Naive thymus-derived CD4-positive, alpha-beta T cell (primary cell): ENCODE measurements at regions not wholly inside any gene's neighbourhood (a gene's known extent, or its start where the extent isn't known, plus 50 kb on each side); places are given as distances from the start of the nearest gene placed in this dataset.

Source experiments
- ATAC-seq: fragments of 150-1000 bp; cut with Tn5 transposase; 2 replicates; pipeline ENCODE4 v1.10.0; 2021; ENCODE audit warnings: mild to moderate bottlenecking, moderate library complexity
- CTCF ChIA-PET: fragments of 350-600 bp; sonication (Branson Sonifier 250); formaldehyde crosslinking; loops from one replicate; lab custom pipeline; 2021; ENCODE audit warnings: antibody characterized with exemption; lab: Charles Lee
- POLR2A ChIA-PET: fragments of 350-600 bp; sonication (Branson Sonifier 250); formaldehyde crosslinking; loops from one replicate; lab custom pipeline; 2021; ENCODE audit warnings: antibody characterized with exemption, inconsistent platforms; lab: Charles Lee
- DNase-seq, 9 donors: peaks; one replicate each; pipeline versions ENCODE4 v3.0.0 to v3.0.0-alpha.2; 2020 to 2022; ENCODE audit warnings: mixed read lengths in 1 of 9
- H3K27ac ChIP-seq: one replicate; pipeline ENCODE4 v1.7.0; 2013; ENCODE audit warnings: mild to moderate bottlenecking, low read depth, low read length, moderate library complexity
- H3K27me3 ChIP-seq, 2 donors: one replicate each; pipeline ENCODE4 v1.7.0; 2013; ENCODE audit warnings: low read length in 2 of 2, mild to moderate bottlenecking in 2 of 2, moderate library complexity in 2 of 2; ENCODE audit not compliant: control insufficient read depth in 2 of 2, insufficient read depth in 2 of 2
- H3K36me3 ChIP-seq, 3 experiments: 1 replicate in 2 of 3; 2 replicates in 1 of 3; pipeline ENCODE4 v1.7.0; 2013; ENCODE audit warnings: low read length in 3 of 3, mild to moderate bottlenecking in 3 of 3, moderate library complexity in 1 of 3; ENCODE audit not compliant: insufficient read depth in 3 of 3, control insufficient read depth in 2 of 3
- H3K4me1 ChIP-seq, 2 donors: one replicate each; pipeline ENCODE4 v1.7.0; 2013; ENCODE audit warnings: low read length in 2 of 2, mild to moderate bottlenecking in 2 of 2, moderate library complexity in 1 of 2; ENCODE audit not compliant: control insufficient read depth in 2 of 2, insufficient read depth in 2 of 2
- H3K4me3 ChIP-seq: 2 replicates; pipeline ENCODE4 v1.7.0; 2013; ENCODE audit warnings: mild to moderate bottlenecking, low read length
- H3K9me3 ChIP-seq, 3 experiments: 1 replicate in 2 of 3; 2 replicates in 1 of 3; pipeline ENCODE4 v1.7.0; 2013; ENCODE audit warnings: low read length in 3 of 3; ENCODE audit not compliant: control insufficient read depth in 2 of 3
- H3K27ac Mint-ChIP-seq, 9 donors: one replicate each; pipeline ENCODE4 v1.8.0; 2020 to 2022; ENCODE audit warnings: mixed read lengths in 9 of 9, mild to moderate bottlenecking in 8 of 9, moderate library complexity in 5 of 9, inconsistent platforms in 2 of 9
- H3K27me3 Mint-ChIP-seq, 5 donors: one replicate each; pipeline ENCODE4 v1.8.0; 2021 to 2022; ENCODE audit warnings: mixed read lengths in 5 of 5, mild to moderate bottlenecking in 1 of 5
- H3K36me3 Mint-ChIP-seq, 5 donors: one replicate each; pipeline ENCODE4 v1.8.0; 2020 to 2022; ENCODE audit warnings: mixed read lengths in 5 of 5, mild to moderate bottlenecking in 3 of 5, inconsistent platforms in 1 of 5
- H3K4me1 Mint-ChIP-seq, 7 donors: one replicate each; pipeline ENCODE4 v1.8.0; 2020 to 2022; ENCODE audit warnings: mixed read lengths in 7 of 7, mild to moderate bottlenecking in 3 of 7, inconsistent platforms in 1 of 7
- H3K4me3 Mint-ChIP-seq, 10 donors: one replicate each; pipeline ENCODE4 v1.8.0; 2020 to 2022; ENCODE audit warnings: mild to moderate bottlenecking in 10 of 10, mixed read lengths in 10 of 10, moderate library complexity in 6 of 10, inconsistent platforms in 2 of 10
- H3K9me3 Mint-ChIP-seq, 11 donors: one replicate each; pipeline ENCODE4 v1.8.0; 2020 to 2022; ENCODE audit warnings: mixed read lengths in 11 of 11, mild to moderate bottlenecking in 4 of 11, inconsistent platforms in 1 of 11, moderate library complexity in 1 of 11
- intact Hi-C, 2 donors: fragments of 100-400 bp; cut with micrococcal nuclease; formaldehyde crosslinking; loops; one replicate each; pipeline ENCODE4 v1.15.1; 2023

DNA sequence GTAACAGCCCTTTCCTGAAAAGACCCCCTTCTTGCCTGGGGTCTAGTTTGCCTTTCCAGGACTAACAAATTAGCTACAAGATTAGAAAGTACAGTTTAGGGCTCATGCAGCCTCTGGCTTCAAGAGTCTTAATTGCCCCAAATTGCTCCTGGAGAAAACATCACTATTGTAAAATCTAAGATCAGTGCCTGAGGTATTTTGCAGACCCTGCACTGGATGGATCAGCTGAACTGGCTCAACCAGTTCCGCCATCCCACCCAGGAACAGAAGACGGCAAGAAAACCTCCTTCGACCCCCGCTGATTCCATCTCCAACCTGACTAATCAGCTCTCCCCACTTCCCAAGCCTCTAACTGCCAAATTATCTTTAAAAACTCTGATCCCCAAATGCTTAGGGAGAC lies 236.5 kb upstream of the KCNG1 start:
- DNase-seq (no peak), ATAC-seq (no peak)
- Histone ChIP-seq H3K4me3 (no peak overlapping the region), H3K4me1 (no peaks in the 10 kb centered on the region), H3K27me3 (no peaks in the 10 kb centered on the region), H3K27ac (no peak overlapping the region), H3K9me3 (no peaks in the 10 kb centered on the region), H3K36me3 (no peaks in the 10 kb centered on the region)
- intact Hi-C loops, result no loop called here
- no peak overlapping the region for H3K27ac Mint-ChIP-seq
- H3K4me1 Mint-ChIP-seq, result peaks cover 0 to 1% (median 0%) of the 10 kb centered on the region in 7 donors
- peaks cover 6 to 27% (median 16%) of the 10 kb centered on the region in 5 donors for H3K27me3 Mint-ChIP-seq
- peaks cover 0 to 7% (median 1%) of the 10 kb centered on the region in 11 donors for H3K9me3 Mint-ChIP-seq
- H3K4me3 Mint-ChIP-seq, result no peak overlapping the region
- CTCF ChIA-PET, result no interaction called here
- no peaks in the 10 kb centered on the region for H3K36me3 Mint-ChIP-seq
- POLR2A ChIA-PET, result no interaction called here

GRCh38 chr20:51258582-51259165 lies 235.8 kb upstream of the KCNG1 start:
- no peak for ATAC-seq
- POLR2A ChIA-PET, result no interaction called here

GRCh38 chr20:51255417-51255816 lies 232.5 kb upstream of the KCNG1 start:
- peak; percentile 54 for ATAC-seq
- DNase-seq, result no peak
- Histone ChIP-seq H3K27ac (no peak overlapping the region), H3K9me3 (no peaks in the 10 kb centered on the region), H3K4me3 (no peak overlapping the region), H3K4me1 (no peaks in the 10 kb centered on the region), H3K36me3 (no peaks in the 10 kb centered on the region), H3K27me3 (no peaks in the 10 kb centered on the region)
- Mint-ChIP-seq H3K4me3 (no peak overlapping the region), H3K4me1 (no peaks in the 10 kb centered on the region), H3K27me3 (peaks cover 12 to 42% (median 29%) of the 10 kb centered on the region in 5 donors), H3K36me3 (no peaks in the 10 kb centered on the region), H3K27ac (no peak overlapping the region), H3K9me3 (peaks cover 0 to 2% (median 0%) of the 10 kb centered on the region in 11 donors)
- intact Hi-C loops, result no loop called here
- CTCF ChIA-PET, result no interaction called here
- POLR2A ChIA-PET, result no interaction called here

More at GRCh38 chr20:51258582-51259165, 235.8 kb upstream of the KCNG1 start:
- no peak for DNase-seq
- CTCF ChIA-PET, result no interaction called here
- intact Hi-C loops, result no loop called here
- H3K36me3 ChIP-seq, result no peaks in the 10 kb centered on the region
- H3K27me3 ChIP-seq, result no peaks in the 10 kb centered on the region
- H3K27ac Mint-ChIP-seq, result no peak overlapping the region
- peaks cover 6 to 31% (median 16%) of the 10 kb centered on the region in 5 donors for H3K27me3 Mint-ChIP-seq
- H3K36me3 Mint-ChIP-seq, result no peaks in the 10 kb centered on the region
- no peak overlapping the region for H3K27ac ChIP-seq
- H3K9me3 ChIP-seq, result no peaks in the 10 kb centered on the region
- peaks cover 0 to 1% (median 0%) of the 10 kb centered on the region in 7 donors for H3K4me1 Mint-ChIP-seq
- peaks cover 0 to 2% (median 0%) of the 10 kb centered on the region in 11 donors for H3K9me3 Mint-ChIP-seq
- no peak overlapping the region for H3K4me3 Mint-ChIP-seq
- no peak overlapping the region for H3K4me3 ChIP-seq
- no peaks in the 10 kb centered on the region for H3K4me1 ChIP-seq

DNA sequence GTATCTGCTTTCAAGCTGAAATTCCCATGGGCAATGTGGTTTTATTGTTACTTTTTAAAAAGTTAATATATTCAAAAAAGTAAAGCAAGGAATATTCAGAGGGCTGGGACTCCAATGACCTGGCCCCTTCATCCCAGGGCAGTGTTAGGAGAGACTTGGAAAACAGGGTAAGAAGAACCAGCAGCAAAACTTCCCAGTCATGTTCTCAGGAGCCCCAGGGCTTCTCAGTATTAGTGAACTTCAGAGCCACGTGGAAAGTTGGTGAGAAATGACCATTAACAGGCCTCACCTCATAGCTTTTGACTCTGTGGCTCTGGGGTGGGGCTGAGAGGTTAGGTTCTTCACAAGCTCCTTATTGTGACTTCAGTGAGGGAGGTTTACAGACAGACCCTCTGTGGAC lies 230.4 kb upstream of the KCNG1 start:
- ChIA-PET CTCF (no interaction called here), POLR2A (no interaction called here)
- DNase-seq (no peak), ATAC-seq (no peak)
- Mint-ChIP-seq H3K27me3 (peaks cover 12 to 48% (median 30%) of the 10 kb centered on the region in 5 donors), H3K36me3 (no peaks in the 10 kb centered on the region), H3K4me3 (no peak overlapping the region), H3K9me3 (peaks cover 0 to 2% (median 0%) of the 10 kb centered on the region in 11 donors), H3K27ac (no peak overlapping the region), H3K4me1 (no peaks in the 10 kb centered on the region)
- Histone ChIP-seq H3K36me3 (no peaks in the 10 kb centered on the region), H3K4me1 (no peaks in the 10 kb centered on the region), H3K9me3 (no peaks in the 10 kb centered on the region), H3K27me3 (no peaks in the 10 kb centered on the region), H3K4me3 (no peak overlapping the region), H3K27ac (no peak overlapping the region)
- intact Hi-C loops, result no loop called here

DNA sequence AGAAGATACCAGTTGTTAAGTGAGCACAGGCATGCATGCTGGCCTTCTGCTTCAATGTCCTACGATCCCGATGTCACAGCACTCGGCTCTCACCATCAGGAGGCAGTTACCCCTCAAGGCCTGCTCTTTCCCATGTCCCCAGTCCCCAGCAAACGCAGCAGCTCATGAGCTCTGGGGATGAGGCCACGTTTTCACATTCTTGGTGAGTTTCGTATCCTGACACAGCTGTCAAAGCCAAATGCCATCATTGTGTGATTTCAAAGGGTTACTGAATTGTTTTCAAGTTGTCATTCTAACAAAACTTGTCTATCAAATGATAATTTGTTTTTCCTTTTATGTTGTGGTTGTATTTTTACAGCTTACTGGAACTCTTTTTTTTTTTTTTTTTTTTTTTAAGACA lies 226.9 kb upstream of the KCNG1 start:
- Mint-ChIP-seq H3K4me3 (no peak overlapping the region), H3K27me3 (peaks cover 6 to 37% (median 20%) of the 10 kb centered on the region in 5 donors), H3K9me3 (peaks cover 0 to 5% (median 0%) of the 10 kb centered on the region in 11 donors), H3K27ac (no peak overlapping the region), H3K4me1 (no peaks in the 10 kb centered on the region), H3K36me3 (no peaks in the 10 kb centered on the region)
- DNase-seq (no peak), ATAC-seq (no peak)
- Histone ChIP-seq H3K27me3 (no peaks in the 10 kb centered on the region), H3K9me3 (no peaks in the 10 kb centered on the region), H3K4me3 (no peak overlapping the region), H3K27ac (no peak overlapping the region), H3K36me3 (no peaks in the 10 kb centered on the region), H3K4me1 (no peaks in the 10 kb centered on the region)
- ChIA-PET POLR2A (no interaction called here), CTCF (no interaction called here)
- intact Hi-C loops, result no loop called here

GRCh38 chr20:51249215-51249614 lies 226.3 kb upstream of the KCNG1 start:
- no peak overlapping the region for H3K27ac Mint-ChIP-seq
- intact Hi-C loops, result no loop called here
- no peak overlapping the region for H3K4me3 Mint-ChIP-seq
- Histone ChIP-seq H3K9me3 (no peaks in the 10 kb centered on the region), H3K27me3 (no peaks in the 10 kb centered on the region), H3K36me3 (no peaks in the 10 kb centered on the region), H3K27ac (no peak overlapping the region), H3K4me1 (no peaks in the 10 kb centered on the region), H3K4me3 (no peak overlapping the region)
- peaks cover 6 to 36% (median 20%) of the 10 kb centered on the region in 5 donors for H3K27me3 Mint-ChIP-seq
- ChIA-PET POLR2A (no interaction called here), CTCF (no interaction called here)
- ATAC-seq, result no peak
- H3K4me1 Mint-ChIP-seq, result no peaks in the 10 kb centered on the region
- no peak for DNase-seq
- H3K36me3 Mint-ChIP-seq, result no peaks in the 10 kb centered on the region
- H3K9me3 Mint-ChIP-seq, result peaks cover 0 to 5% (median 0%) of the 10 kb centered on the region in 11 donors

GRCh38 chr20:51244466-51244865 lies 221.6 kb upstream of the KCNG1 start:
- Mint-ChIP-seq H3K36me3 (peaks cover 0 to 4% (median 0%) of the 10 kb centered on the region in 5 donors), H3K9me3 (peaks cover 5 to 22% (median 11%) of the 10 kb centered on the region in 11 donors), H3K4me1 (no peaks in the 10 kb centered on the region), H3K27ac (no peak overlapping the region), H3K4me3 (peak overlapping the region in 1 of 10 donors; percentile 3), H3K27me3 (peaks cover 5 to 21% (median 18%) of the 10 kb centered on the region in 5 donors)
- Histone ChIP-seq H3K27me3 (no peaks in the 10 kb centered on the region), H3K27ac (no peak overlapping the region), H3K36me3 (no peaks in the 10 kb centered on the region), H3K4me1 (no peaks in the 10 kb centered on the region), H3K9me3 (peaks cover 0 to 6% (median 0%) of the 10 kb centered on the region in 3 experiments), H3K4me3 (no peak overlapping the region)
- no peak for DNase-seq
- ChIA-PET POLR2A (no interaction called here), CTCF (no interaction called here)
- ATAC-seq, result no peak
- intact Hi-C loops, result no loop called here
